ENCODE measurements at regions not wholly inside any gene's neighbourhood (a gene's known extent, or its start where the extent isn't known, plus 50 kb on each side); places are given as distances from the start of the nearest gene placed in this dataset.

- no peak for TF ChIP-seq CTCF (IDR thresholded peaks at IDR 0.05)
- no peaks in the 10 kb centered on the region for H3K36me3 Mint-ChIP-seq (ENCODE audit: low read depth)
- peaks cover 17% of the 10 kb centered on the region for H3K4me1 Mint-ChIP-seq
- peaks cover 20% of the 10 kb centered on the region for H3K27me3 Mint-ChIP-seq (ENCODE audit: low read depth, poor library complexity)
- DNase-seq: no peak
- no peak overlapping the region for H3K27ac Mint-ChIP-seq
- peaks cover 22% of the 10 kb centered on the region for H3K9me3 Mint-ChIP-seq
- H3K4me3 Mint-ChIP-seq: no peak overlapping the region
Observed at GRCh38 chr16:50974438-50975036, 176.5 kb downstream of the SALL1 start.

GRCh38 chr16:50972876-50973275, 178.2 kb downstream of the SALL1 start:
- H3K9me3 Mint-ChIP-seq: peaks cover 23% of the 10 kb centered on the region
- no peak for TF ChIP-seq CTCF (IDR thresholded peaks at IDR 0.05)
- H3K4me3 Mint-ChIP-seq: no peak overlapping the region
- H3K36me3 Mint-ChIP-seq (ENCODE audit: low read depth): no peaks in the 10 kb centered on the region
- peaks cover 20% of the 10 kb centered on the region for H3K27me3 Mint-ChIP-seq (ENCODE audit: low read depth, poor library complexity)
- no peak for DNase-seq
- peaks cover 17% of the 10 kb centered on the region for H3K4me1 Mint-ChIP-seq
- H3K27ac Mint-ChIP-seq: no peak overlapping the region

GRCh38 chr16:50970281-50970680, 180.8 kb downstream of the SALL1 start:
- Mint-ChIP-seq H3K4me1 (peaks cover 17% of the 10 kb centered on the region), H3K4me3 (no peak overlapping the region), H3K36me3 (ENCODE audit: low read depth) (no peaks in the 10 kb centered on the region), H3K9me3 (peaks cover 23% of the 10 kb centered on the region), H3K27me3 (ENCODE audit: low read depth, poor library complexity) (peaks cover 13% of the 10 kb centered on the region), H3K27ac (no peak overlapping the region)
- no peak for TF ChIP-seq CTCF (IDR thresholded peaks at IDR 0.05)
- DNase-seq: no peak

- peaks cover 23% of the 10 kb centered on the region for H3K9me3 Mint-ChIP-seq
- no peaks in the 10 kb centered on the region for H3K36me3 Mint-ChIP-seq (ENCODE audit: low read depth)
- no peak overlapping the region for H3K27ac Mint-ChIP-seq
- DNase-seq: no peak
- no peak for TF ChIP-seq CTCF (IDR thresholded peaks at IDR 0.05)
- no peak overlapping the region for H3K4me3 Mint-ChIP-seq
- H3K4me1 Mint-ChIP-seq: peaks cover 9% of the 10 kb centered on the region
- H3K27me3 Mint-ChIP-seq (ENCODE audit: low read depth, poor library complexity): peaks cover 13% of the 10 kb centered on the region
Observed at GRCh38 chr16:50967827-50968612, 183.1 kb downstream of the SALL1 start.

GRCh38 chr16:50964491-50964890, 186.6 kb downstream of the SALL1 start:
- peaks cover 4% of the 10 kb centered on the region for H3K27me3 Mint-ChIP-seq (ENCODE audit: low read depth, poor library complexity)

More at GRCh38 chr16:50964491-50964890, 186.6 kb downstream of the SALL1 start:
- no peak for TF ChIP-seq CTCF (IDR thresholded peaks at IDR 0.05)
- Mint-ChIP-seq H3K27ac (no peak overlapping the region), H3K36me3 (ENCODE audit: low read depth) (no peaks in the 10 kb centered on the region), H3K4me3 (no peak overlapping the region), H3K4me1 (peaks cover 14% of the 10 kb centered on the region), H3K9me3 (no peaks in the 10 kb centered on the region)
- DNase-seq: no peak

Data from nephron progenitor cell (in vitro differentiated cells).